ENCODE measurements at regions not wholly inside any gene's neighbourhood (a gene's known extent, or its start where the extent isn't known, plus 50 kb on each side); places are given as distances from the start of the nearest gene placed in this dataset.

- TF ChIP-seq CTCF (IDR thresholded peaks at IDR 0.05) (no peak), EP300 (IDR thresholded peaks at IDR 0.05) (no peak), POLR2A (IDR thresholded peaks at IDR 0.05) (no peak), POLR2AphosphoS5 (IDR thresholded peaks at IDR 0.05) (no peak)
Observed at GRCh38 chr21:21690068-21690665, 692.0 kb downstream of the NCAM2 start.

Data from suprapubic skin (tissue), 4 donors.